Osteocyte (in vitro differentiated cells): ENCODE measurements at regions not wholly inside any gene's neighbourhood (a gene's known extent, or its start where the extent isn't known, plus 50 kb on each side); places are given as distances from the start of the nearest gene placed in this dataset.
A peak's percentile ranks its signal among the peaks of the same experiment; 100 is the strongest.

ENCODE experiments used
- DNase-seq: peaks from one replicate; pipeline ENCODE4 v3.0.0; 2021; ENCODE audit warnings: mixed read lengths; ENCODE audit not compliant: unreplicated experiment; ENCODE audit errors: extremely low spot score
- H3K27ac Mint-ChIP-seq: one replicate; pipeline ENCODE4 v1.8.0; 2021; ENCODE audit warnings: mild to moderate bottlenecking, mixed read lengths; ENCODE audit not compliant: unreplicated experiment
- H3K27me3 Mint-ChIP-seq: one replicate; pipeline ENCODE4 v1.8.0; 2021; ENCODE audit warnings: mixed read lengths; ENCODE audit not compliant: unreplicated experiment
- H3K36me3 Mint-ChIP-seq: one replicate; pipeline ENCODE4 v1.8.0; 2021; ENCODE audit warnings: mixed read lengths; ENCODE audit not compliant: unreplicated experiment
- H3K4me1 Mint-ChIP-seq: one replicate; pipeline ENCODE4 v1.8.0; 2021; ENCODE audit warnings: mixed read lengths; ENCODE audit not compliant: unreplicated experiment
- H3K4me3 Mint-ChIP-seq: one replicate; pipeline ENCODE4 v1.8.0; 2021; ENCODE audit warnings: mild to moderate bottlenecking, moderate library complexity, mixed read lengths; ENCODE audit not compliant: unreplicated experiment
- H3K9me3 Mint-ChIP-seq: one replicate; pipeline ENCODE4 v1.8.0; 2021; ENCODE audit warnings: mixed read lengths; ENCODE audit not compliant: unreplicated experiment
- TF ChIP-seq, protein P1 (sequence below): fragments of 200-600 bp; sonication (generic); IDR thresholded peaks from 2 replicates; pipeline ENCODE4 v1.5.0; 2021; ENCODE audit warnings: antibody characterized with exemption, mild to moderate bottlenecking, moderate library complexity

DNA sequence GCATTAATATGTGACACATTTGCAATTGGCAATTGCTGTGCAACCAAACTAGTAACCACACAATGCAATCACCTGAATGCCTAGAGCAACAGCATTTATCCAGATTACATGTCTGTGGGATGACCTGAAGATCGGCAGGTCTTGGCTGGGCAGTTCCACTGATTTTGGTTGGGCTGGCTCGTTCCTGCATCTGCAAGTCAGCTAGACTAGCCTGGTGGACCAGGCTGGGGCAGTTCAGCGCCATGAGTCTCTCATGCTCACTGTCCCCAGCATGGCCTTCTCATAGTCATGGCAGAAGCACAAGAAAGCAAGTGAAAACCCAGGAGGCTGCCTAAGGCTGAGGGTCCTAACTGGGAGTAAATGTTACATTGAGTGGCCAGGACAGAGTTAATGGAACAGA lies 229.1 kb upstream of the TSHZ3 start:
- Mint-ChIP-seq H3K36me3 (no peaks in the 10 kb centered on the region), H3K27me3 (peaks cover 2% of the 10 kb centered on the region), H3K27ac (no peak overlapping the region), H3K4me3 (no peak overlapping the region), H3K9me3 (no peaks in the 10 kb centered on the region), H3K4me1 (no peaks in the 10 kb centered on the region)
- TF ChIP-seq, protein P1, sequence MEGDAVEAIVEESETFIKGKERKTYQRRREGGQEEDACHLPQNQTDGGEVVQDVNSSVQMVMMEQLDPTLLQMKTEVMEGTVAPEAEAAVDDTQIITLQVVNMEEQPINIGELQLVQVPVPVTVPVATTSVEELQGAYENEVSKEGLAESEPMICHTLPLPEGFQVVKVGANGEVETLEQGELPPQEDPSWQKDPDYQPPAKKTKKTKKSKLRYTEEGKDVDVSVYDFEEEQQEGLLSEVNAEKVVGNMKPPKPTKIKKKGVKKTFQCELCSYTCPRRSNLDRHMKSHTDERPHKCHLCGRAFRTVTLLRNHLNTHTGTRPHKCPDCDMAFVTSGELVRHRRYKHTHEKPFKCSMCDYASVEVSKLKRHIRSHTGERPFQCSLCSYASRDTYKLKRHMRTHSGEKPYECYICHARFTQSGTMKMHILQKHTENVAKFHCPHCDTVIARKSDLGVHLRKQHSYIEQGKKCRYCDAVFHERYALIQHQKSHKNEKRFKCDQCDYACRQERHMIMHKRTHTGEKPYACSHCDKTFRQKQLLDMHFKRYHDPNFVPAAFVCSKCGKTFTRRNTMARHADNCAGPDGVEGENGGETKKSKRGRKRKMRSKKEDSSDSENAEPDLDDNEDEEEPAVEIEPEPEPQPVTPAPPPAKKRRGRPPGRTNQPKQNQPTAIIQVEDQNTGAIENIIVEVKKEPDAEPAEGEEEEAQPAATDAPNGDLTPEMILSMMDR, result no peak
- peak; percentile 51 for DNase-seq

DNA sequence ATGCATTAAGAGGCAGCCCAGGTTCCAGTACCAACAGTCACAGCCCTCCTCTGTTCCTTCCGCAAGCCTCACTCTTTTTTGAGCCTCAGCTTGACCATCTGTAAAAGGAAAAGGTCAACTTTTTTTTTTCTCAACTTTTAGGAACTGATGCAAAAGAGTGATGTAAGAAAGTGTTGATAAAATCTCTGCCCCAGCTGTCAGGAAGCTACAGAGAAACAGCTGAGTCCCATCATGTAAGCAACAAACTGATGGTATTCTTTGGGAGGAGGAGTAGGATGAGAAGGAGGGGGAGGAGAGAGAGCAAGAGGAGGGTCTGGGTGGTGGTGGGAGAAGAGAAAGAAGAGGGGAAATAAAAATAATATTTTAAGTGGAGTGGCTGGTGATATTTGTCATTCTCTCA lies 233.9 kb upstream of the TSHZ3 start:
- TF ChIP-seq, protein P1, result no peak
- H3K27ac Mint-ChIP-seq, result no peak overlapping the region
- H3K9me3 Mint-ChIP-seq, result no peaks in the 10 kb centered on the region
- H3K4me1 Mint-ChIP-seq, result no peaks in the 10 kb centered on the region
- H3K27me3 Mint-ChIP-seq, result peaks cover 2% of the 10 kb centered on the region
- H3K36me3 Mint-ChIP-seq, result no peaks in the 10 kb centered on the region
- no peak overlapping the region for H3K4me3 Mint-ChIP-seq
- peak; percentile 19 for DNase-seq

DNA sequence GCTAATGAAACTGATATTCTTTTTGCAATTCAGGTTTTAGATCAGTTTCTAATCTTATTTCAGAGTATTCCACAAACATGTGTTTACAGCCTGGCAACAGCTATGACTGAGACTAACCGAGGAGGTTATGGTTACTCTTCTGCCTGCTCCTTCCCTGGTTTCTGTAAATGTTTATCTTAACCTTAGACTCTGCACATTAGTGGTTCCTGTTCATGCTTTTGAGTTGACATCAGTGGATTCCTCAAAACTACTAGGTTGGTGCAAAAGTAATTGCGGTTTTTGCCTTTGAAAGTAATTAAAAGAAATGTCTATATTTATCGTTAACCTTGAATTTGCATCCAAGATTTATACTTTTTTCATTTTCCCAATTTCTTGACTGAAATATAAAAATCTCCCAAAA lies 237.0 kb upstream of the TSHZ3 start:
- no peaks in the 10 kb centered on the region for H3K9me3 Mint-ChIP-seq
- DNase-seq, result no peak
- H3K4me3 Mint-ChIP-seq, result no peak overlapping the region
- TF ChIP-seq, protein P1, result no peak
- H3K27ac Mint-ChIP-seq, result no peak overlapping the region
- H3K27me3 Mint-ChIP-seq, result peaks cover 2% of the 10 kb centered on the region
- no peaks in the 10 kb centered on the region for H3K36me3 Mint-ChIP-seq
- H3K4me1 Mint-ChIP-seq, result no peaks in the 10 kb centered on the region

DNA sequence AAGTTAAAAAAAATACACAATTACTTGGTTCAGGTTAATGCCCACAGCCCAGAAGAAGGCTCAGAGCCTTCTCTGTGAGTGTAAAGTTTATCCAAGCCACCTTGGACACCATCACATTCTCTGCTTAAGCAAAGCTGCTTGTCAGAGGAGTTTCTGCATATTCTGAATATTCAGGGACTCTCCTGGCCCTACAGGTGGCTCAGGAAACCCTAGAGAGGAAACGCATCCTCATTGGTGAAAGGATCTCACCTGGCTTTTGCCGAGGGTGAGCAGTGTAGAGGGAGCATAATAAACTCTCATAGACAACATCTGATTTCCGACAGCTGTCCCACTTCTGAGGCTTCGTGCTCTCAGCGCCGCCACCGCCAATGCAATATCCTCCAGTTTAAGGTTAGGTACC lies 239.9 kb upstream of the TSHZ3 start:
- H3K36me3 Mint-ChIP-seq, result no peaks in the 10 kb centered on the region

DNA sequence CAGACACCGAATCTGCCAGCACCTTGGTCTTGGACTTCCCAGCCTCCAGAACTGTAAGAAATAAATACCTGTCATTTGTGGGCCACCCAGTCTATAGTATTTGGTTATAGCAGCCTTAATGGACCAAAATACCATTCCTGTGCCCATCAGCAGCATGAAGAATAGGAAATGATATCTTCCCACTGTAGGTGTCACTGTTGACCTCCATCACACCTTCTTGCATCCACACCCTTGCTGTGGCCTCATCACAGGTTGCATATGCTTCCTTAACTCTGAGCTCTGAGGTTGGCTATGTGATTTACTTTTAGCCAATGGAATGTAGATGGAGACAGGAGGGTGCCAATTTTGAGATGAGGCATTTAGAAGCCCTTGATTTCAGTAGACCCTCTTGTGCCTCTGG lies 242.0 kb upstream of the TSHZ3 start:
- H3K4me3 Mint-ChIP-seq, result no peak overlapping the region
- H3K27me3 Mint-ChIP-seq, result no peaks in the 10 kb centered on the region
- TF ChIP-seq, protein P1, result no peak
- H3K9me3 Mint-ChIP-seq, result no peaks in the 10 kb centered on the region
- H3K27ac Mint-ChIP-seq, result no peak overlapping the region
- H3K4me1 Mint-ChIP-seq, result no peaks in the 10 kb centered on the region
- H3K36me3 Mint-ChIP-seq, result no peaks in the 10 kb centered on the region
- DNase-seq, result peak; percentile 21

More for the DNA sequence above, 239.9 kb upstream of the TSHZ3 start:
- no peaks in the 10 kb centered on the region for H3K4me1 Mint-ChIP-seq
- no peak overlapping the region for H3K27ac Mint-ChIP-seq
- no peaks in the 10 kb centered on the region for H3K27me3 Mint-ChIP-seq
- H3K4me3 Mint-ChIP-seq, result no peak overlapping the region
- no peaks in the 10 kb centered on the region for H3K9me3 Mint-ChIP-seq
- TF ChIP-seq, protein P1, result no peak
- DNase-seq, result no peak
